NCI-H2171 treated with DMSO at 0.1 percent for 48 hours (cell line): ENCODE measurements at regions not wholly inside any gene's neighbourhood (a gene's known extent, or its start where the extent isn't known, plus 50 kb on each side); places are given as distances from the start of the nearest gene placed in this dataset.
"Not testable (repeated sequence)": the region's sequence is repeated elsewhere in the genome, so short reads cannot be mapped to it uniquely, and the experiment has no call there.

Source experiments
- DNase-seq: peaks from one replicate; lab custom pipeline; 2025; lab: John Stamatoyannopoulos, UW

GRCh38 chr12:114192549-114192948 lies 213.4 kb downstream of the TBX5 start:
- no peak for DNase-seq

GRCh38 chr12:114192013-114192412 lies 213.9 kb downstream of the TBX5 start:
- no peak for DNase-seq

- DNase-seq: no peak
Measured at GRCh38 chr12:114191581-114191980, 214.4 kb downstream of the TBX5 start.

GRCh38 chr12:114190971-114191370 lies 215.0 kb downstream of the TBX5 start:
- no peak for DNase-seq

- no peak for DNase-seq
Measured at GRCh38 chr12:114189266-114189665, 216.7 kb downstream of the TBX5 start.

GRCh38 chr12:114186241-114187002 lies 219.5 kb downstream of the TBX5 start:
- DNase-seq: peak; percentile 87

GRCh38 chr12:114185036-114185435 lies 218.9 kb upstream of the RBM19 start:
- no peak for DNase-seq

- DNase-seq: no peak
Measured at GRCh38 chr12:114174326-114174725, 208.2 kb upstream of the RBM19 start.

- DNase-seq: no peak
Measured at GRCh38 chr12:114172135-114172534, 206.0 kb upstream of the RBM19 start.

GRCh38 chr12:114168061-114168460 lies 201.9 kb upstream of the RBM19 start:
- DNase-seq: no peak

GRCh38 chr12:114167431-114167830 lies 201.3 kb upstream of the RBM19 start:
- no peak for DNase-seq

GRCh38 chr12:114166362-114166761 lies 200.2 kb upstream of the RBM19 start:
- no peak for DNase-seq

- DNase-seq: peak; percentile 80
Measured at GRCh38 chr12:114165921-114166320, 199.8 kb upstream of the RBM19 start.

- no peak for DNase-seq
Measured at GRCh38 chr12:114164351-114164750, 198.2 kb upstream of the RBM19 start.

GRCh38 chr12:114163771-114164170 lies 197.6 kb upstream of the RBM19 start:
- no peak for DNase-seq

- DNase-seq: no peak
Measured at GRCh38 chr12:114160445-114160844, 194.3 kb upstream of the RBM19 start.

GRCh38 chr12:114152890-114153289 lies 186.8 kb upstream of the RBM19 start:
- no peak for DNase-seq

GRCh38 chr12:114152066-114152465 lies 185.9 kb upstream of the RBM19 start:
- DNase-seq: no peak

GRCh38 chr12:114150584-114150983 lies 184.5 kb upstream of the RBM19 start:
- not testable (repeated sequence) for DNase-seq

- peak; percentile 12 for DNase-seq
Measured at GRCh38 chr12:114141921-114142564, 175.9 kb upstream of the RBM19 start.

- DNase-seq: no peak
Measured at GRCh38 chr12:114140576-114140975, 174.5 kb upstream of the RBM19 start.

GRCh38 chr12:114136631-114137030 lies 170.5 kb upstream of the RBM19 start:
- DNase-seq: no peak

GRCh38 chr12:114134922-114135321 lies 168.8 kb upstream of the RBM19 start:
- DNase-seq: no peak

GRCh38 chr12:114131824-114132223 lies 165.7 kb upstream of the RBM19 start:
- DNase-seq: no peak
